MG63 (cell line): ENCODE measurements at regions not wholly inside any gene's neighbourhood (a gene's known extent, or its start where the extent isn't known, plus 50 kb on each side); places are given as distances from the start of the nearest gene placed in this dataset.

Source experiments
- DNase-seq: peaks from one replicate; pipeline ENCODE4 v3.0.0-alpha.2; 2020
- H3K27me3 ChIP-seq: fragments of 250-450 bp; sonication (Bioruptor Pico); 2 replicates; pipeline ENCODE4 v1.5.1; 2020; ENCODE audit warnings: mild to moderate bottlenecking, moderate library complexity
- H3K36me3 ChIP-seq: fragments of 250-450 bp; sonication (Bioruptor Pico); 2 replicates; pipeline ENCODE4 v1.5.1; 2020; ENCODE audit warnings: mild to moderate bottlenecking, moderate library complexity
- H3K4me3 ChIP-seq: fragments of 250-450 bp; sonication (Bioruptor Pico); 2 replicates; pipeline ENCODE4 v1.5.1; 2020; ENCODE audit warnings: mild to moderate bottlenecking, moderate library complexity
- H3K9me3 ChIP-seq: fragments of 250-450 bp; sonication (Bioruptor Pico); 2 replicates; pipeline ENCODE4 v1.5.1; 2020; ENCODE audit warnings: mild to moderate bottlenecking, moderate library complexity

- 0 out of 2 replicates have a peak, but pooled peaks cover 2% of the 10 kb centered on the region for H3K36me3 ChIP-seq
- H3K27me3 ChIP-seq, result no peaks in the 10 kb centered on the region
- H3K4me3 ChIP-seq, result no peak overlapping the region
- no peak for DNase-seq
- H3K9me3 ChIP-seq, result peaks cover 10% of the 10 kb centered on the region; the same call in 1 of the 2 replicates
These were observed 175.0 kb upstream of the NUDT4 start for GRCh38 chr12:93202688-93203087.

DNA sequence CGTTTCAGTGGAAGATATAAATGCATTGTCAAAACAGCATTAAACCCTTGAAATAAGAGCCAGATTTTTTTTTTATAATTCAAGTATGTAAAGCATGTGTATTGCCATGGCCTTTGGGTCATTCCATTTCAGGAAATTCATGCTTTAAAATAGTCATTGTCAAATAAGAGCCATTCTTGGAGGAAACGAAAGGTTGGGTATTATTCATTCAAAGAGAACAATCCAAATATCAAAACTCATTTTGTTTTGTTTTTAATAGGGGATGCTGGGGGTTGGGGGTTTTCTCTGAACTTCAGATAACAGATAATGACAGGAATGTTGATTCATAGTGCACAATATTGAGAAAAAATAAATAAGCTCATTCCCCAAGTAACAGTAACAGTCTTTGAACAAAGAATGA, 174.4 kb upstream of the NUDT4 start:
- Histone ChIP-seq H3K4me3 (no peak overlapping the region), H3K9me3 (peaks cover 10% of the 10 kb centered on the region; the same call in 1 of the 2 replicates), H3K27me3 (no peaks in the 10 kb centered on the region), H3K36me3 (0 out of 2 replicates have a peak, but pooled peaks cover 2% of the 10 kb centered on the region)
- DNase-seq, result no peak

- H3K36me3 ChIP-seq, result no peaks in the 10 kb centered on the region
- H3K27me3 ChIP-seq, result no peaks in the 10 kb centered on the region
- no peak overlapping the region for H3K4me3 ChIP-seq
- no peak for DNase-seq
- H3K9me3 ChIP-seq, result peaks cover 3% of the 10 kb centered on the region; the same call in 1 of the 2 replicates
These were observed 172.8 kb upstream of the NUDT4 start for GRCh38 chr12:93204896-93205295.

DNA sequence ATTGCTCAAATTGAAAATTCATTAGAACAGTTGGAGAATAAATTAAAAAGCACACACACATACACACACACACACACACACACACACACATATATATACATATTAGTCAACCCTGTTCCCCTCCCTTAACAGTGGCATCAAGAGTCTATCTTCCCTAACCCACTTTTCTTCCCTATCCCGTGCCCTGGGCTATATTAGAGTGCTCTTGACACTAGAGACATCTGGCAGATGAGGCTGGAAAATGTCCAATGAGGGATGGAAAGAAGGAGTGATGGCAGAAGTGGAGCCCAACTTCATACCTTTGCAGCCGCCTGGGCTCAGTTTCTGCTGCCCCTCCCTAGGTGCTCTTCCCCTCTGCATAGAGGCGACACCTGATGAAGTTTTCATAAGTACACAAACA, 172.4 kb upstream of the NUDT4 start:
- no peaks in the 10 kb centered on the region for H3K36me3 ChIP-seq
- DNase-seq, result no peak
- 0 out of 2 replicates have a peak, but pooled peaks cover 1% of the 10 kb centered on the region for H3K9me3 ChIP-seq
- H3K27me3 ChIP-seq, result no peaks in the 10 kb centered on the region
- no peak overlapping the region for H3K4me3 ChIP-seq

DNA sequence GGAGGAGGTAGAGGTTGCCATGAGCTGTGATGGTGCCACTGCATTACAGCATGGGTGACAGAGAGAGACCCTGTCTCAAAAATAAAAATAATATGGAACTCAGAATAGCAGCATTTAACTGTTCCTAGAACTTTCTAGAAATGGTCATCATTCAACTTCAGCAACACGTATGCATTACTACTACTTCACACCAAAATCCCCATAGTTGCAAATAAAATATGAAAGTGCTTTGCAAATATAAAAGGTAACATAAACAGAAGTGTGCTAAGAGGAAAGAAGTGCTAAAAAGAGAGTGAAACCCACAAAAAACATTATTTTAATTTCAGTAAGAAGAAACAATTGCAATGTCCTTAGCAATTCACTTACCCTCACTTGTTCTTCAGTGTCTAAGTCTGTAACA, 169.7 kb upstream of the NUDT4 start:
- DNase-seq, result no peak
- no peaks in the 10 kb centered on the region for H3K36me3 ChIP-seq
- H3K9me3 ChIP-seq, result 0 out of 2 replicates have a peak, but pooled peaks cover 1% of the 10 kb centered on the region
- H3K27me3 ChIP-seq, result no peaks in the 10 kb centered on the region
- no peak overlapping the region for H3K4me3 ChIP-seq

DNA sequence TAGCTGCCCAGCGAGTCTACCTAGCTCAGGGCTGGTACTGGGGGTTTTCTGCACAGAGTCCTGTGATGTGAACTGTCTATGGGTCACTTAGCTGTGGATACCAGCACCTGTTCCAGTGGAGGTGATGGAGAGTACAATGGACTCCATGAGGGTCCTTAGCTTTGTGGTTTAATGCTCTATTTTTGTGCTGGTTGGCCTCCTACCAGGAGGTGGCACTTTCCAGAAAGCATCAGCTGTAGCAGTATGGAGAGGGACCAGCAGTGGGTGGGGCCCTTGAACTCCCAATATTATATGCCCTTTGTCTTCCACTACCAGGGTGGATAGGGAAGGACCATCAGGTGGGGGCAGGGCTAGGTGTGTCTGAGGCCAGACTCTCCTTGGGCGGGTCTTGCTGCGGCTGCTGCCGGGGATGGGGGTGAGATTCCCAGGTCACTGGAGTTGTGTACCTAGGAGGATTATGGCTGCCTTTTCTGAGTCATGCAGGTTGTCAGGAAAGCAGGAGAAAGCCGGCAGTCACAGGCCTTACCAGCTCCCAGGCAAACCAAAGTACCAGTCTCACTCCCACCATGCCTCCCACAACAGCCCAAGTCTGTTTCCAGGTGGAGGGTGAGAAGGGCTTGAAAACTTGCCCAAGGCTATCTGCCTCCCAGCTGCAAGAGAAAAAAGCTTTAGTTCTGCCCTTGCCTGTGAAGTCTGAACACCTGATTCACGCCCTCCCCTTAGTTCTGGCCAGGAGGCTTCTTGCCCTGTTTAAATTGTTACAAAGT, 163.0 kb upstream of the NUDT4 start:
- no peak for DNase-seq
- 0 out of 2 replicates have a peak, but pooled peaks cover 4% of the 10 kb centered on the region for H3K9me3 ChIP-seq
- H3K36me3 ChIP-seq, result no peaks in the 10 kb centered on the region
- H3K27me3 ChIP-seq, result no peaks in the 10 kb centered on the region
- H3K4me3 ChIP-seq, result no peak overlapping the region

- Histone ChIP-seq H3K4me3 (no peak overlapping the region), H3K9me3 (0 out of 2 replicates have a peak, but pooled peaks cover 3% of the 10 kb centered on the region), H3K36me3 (no peaks in the 10 kb centered on the region), H3K27me3 (no peaks in the 10 kb centered on the region)
- DNase-seq, result no peak
These were observed 162.4 kb upstream of the NUDT4 start for GRCh38 chr12:93215290-93215678.

- no peak overlapping the region for H3K4me3 ChIP-seq
- peaks cover 11% of the 10 kb centered on the region for H3K9me3 ChIP-seq
- H3K27me3 ChIP-seq, result no peaks in the 10 kb centered on the region
- no peaks in the 10 kb centered on the region for H3K36me3 ChIP-seq
- DNase-seq, result no peak
These were observed 157.8 kb upstream of the NUDT4 start for GRCh38 chr12:93219947-93220346.

DNA sequence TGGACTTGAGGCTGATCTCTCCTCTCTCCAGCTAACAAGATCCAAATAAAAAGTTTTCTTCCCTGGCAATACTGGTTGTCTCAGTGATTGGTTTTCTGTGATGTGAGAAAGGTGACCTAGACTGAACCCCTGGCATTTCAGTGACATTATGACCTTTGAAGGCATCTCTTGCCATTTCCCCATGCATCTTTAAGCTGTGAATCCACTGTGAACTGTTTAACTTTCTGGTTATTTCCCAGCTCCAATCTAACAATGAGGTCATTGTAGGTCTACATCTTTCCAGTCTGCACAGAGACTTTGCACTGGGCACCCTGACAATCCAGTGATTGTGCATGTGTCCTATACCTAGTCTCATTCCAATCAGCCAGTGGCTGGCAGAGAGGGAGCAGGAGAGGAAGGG, 155.9 kb upstream of the NUDT4 start:
- H3K9me3 ChIP-seq, result peaks cover 9% of the 10 kb centered on the region
- H3K36me3 ChIP-seq, result no peaks in the 10 kb centered on the region
- H3K4me3 ChIP-seq, result no peak overlapping the region
- H3K27me3 ChIP-seq, result no peaks in the 10 kb centered on the region
- no peak for DNase-seq

DNA sequence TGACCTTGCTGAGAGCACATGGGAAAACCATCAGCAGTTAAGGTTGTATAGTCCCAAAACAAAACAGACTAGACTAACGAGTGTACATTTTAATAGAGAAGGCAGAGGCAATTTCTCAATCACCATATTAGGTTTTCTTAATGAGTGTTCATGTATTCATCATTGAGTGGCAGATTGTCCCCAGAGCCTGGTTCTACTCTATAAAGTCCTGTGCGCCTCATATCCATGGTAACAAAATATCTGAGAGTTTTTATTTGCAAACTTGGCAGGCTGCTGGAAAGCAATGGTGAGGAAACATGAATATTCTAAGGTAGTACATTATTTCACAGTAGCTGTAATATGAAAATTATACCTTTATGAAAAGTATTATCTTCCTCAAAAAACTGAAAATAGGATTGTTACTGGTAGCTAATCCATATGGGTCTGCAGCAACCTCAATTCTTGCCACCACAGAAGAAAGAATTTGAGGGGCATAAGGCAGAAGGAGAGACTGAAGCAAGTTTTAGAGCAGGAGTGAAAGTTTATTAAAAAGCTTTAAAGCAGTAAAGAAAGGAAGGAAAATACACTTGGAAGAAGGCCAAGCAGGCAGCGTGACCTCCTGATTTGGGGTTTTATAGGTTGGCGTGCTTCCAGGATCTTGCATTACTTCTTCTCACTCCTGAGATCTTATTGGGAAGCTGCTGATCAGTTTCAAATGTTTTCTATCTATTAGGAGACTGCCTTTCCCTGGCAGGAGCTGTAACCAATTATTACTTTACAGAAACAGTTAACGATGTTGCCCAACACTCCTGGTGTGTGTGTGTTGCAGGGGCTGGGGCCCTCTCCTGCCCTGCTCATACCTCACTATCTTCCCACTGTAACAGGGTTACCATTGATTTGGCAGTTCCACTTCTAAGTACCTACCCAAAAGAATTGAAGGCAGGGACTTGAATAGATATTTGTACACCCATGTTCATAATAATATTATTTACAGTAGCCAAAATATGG, 154.0 kb upstream of the NUDT4 start:
- Histone ChIP-seq H3K27me3 (no peaks in the 10 kb centered on the region), H3K36me3 (no peaks in the 10 kb centered on the region), H3K4me3 (no peak overlapping the region), H3K9me3 (peaks cover 16% of the 10 kb centered on the region)
- no peak for DNase-seq

- H3K27me3 ChIP-seq, result no peaks in the 10 kb centered on the region
These were observed 152.6 kb upstream of the NUDT4 start for GRCh38 chr12:93225094-93225493.

DNA sequence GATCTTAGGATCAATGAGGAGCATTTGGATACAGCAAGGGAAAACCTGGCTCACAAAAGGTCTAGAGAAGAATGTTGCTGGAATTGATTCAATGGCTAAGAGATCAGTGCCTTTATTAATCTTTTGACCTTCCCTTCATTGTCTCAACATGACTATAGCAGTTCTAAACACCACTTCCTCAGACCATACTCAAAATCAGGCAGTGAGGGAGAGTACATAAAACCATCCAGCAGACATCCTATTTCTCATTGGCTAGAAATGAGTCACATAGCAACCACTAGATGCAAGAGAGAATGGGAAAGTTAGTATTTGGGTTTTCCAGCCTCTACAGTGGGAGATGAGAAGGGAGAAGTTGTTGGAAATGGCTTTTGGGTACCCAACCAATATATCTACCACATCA, 151.4 kb upstream of the NUDT4 start:
- Histone ChIP-seq H3K4me3 (no peak overlapping the region), H3K27me3 (no peaks in the 10 kb centered on the region), H3K36me3 (no peaks in the 10 kb centered on the region), H3K9me3 (peaks cover 14% of the 10 kb centered on the region)
- no peak for DNase-seq

More at GRCh38 chr12:93225094-93225493, 152.6 kb upstream of the NUDT4 start:
- peaks cover 16% of the 10 kb centered on the region for H3K9me3 ChIP-seq
- DNase-seq, result no peak
- H3K36me3 ChIP-seq, result no peaks in the 10 kb centered on the region
- H3K4me3 ChIP-seq, result no peak overlapping the region

DNA sequence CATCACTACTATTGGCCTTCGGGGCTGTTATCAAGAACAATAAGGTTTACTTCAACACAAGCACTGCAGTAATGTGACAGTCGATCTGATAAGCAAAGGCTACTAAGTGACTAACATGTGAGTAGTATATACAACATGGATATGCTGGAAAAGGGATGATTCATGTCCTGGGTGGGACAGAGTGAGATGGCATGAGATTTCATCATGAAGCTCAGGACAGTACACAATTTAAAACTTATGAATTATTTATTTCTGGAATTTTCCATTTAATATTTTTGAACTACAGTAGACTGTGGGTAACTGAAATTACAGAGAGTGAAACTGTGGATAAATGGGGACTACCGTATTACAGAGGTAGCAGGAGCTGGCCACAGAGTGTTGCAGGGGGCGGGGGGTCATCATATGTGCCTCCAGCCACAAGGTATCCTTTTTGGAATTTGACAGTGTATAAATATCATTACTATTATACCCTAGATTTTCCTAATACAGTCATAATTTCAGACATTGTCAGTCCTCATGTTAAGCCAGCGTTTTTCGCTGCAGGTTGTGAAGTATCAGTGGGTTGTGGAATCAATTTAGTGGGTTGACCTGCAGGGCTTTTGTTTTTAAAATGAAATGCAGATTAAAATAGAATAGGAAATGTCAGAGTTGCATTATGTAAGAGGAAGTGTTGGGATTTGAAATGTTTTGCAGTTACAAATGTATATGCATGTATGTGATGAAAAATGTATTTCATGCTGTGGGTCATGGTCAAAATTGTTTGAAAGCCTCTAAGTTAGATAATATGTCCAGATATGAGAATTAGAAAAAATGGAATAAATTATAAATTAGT, 148.0 kb upstream of the NUDT4 start:
- peak; percentile 45 for DNase-seq
- Histone ChIP-seq H3K4me3 (no peak overlapping the region), H3K9me3 (peaks cover 7% of the 10 kb centered on the region), H3K27me3 (no peaks in the 10 kb centered on the region), H3K36me3 (no peaks in the 10 kb centered on the region)

DNA sequence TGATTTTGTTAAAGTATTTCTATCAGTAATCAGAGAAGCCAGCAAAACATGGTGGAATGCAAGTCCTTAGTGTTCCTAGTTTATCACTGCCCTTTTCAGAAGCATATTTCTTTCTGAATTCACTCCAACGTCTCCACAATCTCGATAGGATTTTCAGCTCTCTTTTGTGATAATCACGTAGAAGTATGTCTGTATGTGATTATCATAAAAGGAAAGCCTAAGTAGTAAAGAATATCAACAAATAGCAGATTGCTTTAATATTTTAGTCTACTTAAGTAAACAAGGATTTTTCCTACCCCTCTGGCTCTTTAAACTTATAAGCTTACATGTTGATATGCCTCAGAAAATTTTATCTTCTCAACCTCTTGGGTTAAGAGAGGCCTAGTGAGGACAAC, 147.4 kb upstream of the NUDT4 start:
- Histone ChIP-seq H3K36me3 (no peaks in the 10 kb centered on the region), H3K4me3 (no peak overlapping the region), H3K9me3 (peaks cover 7% of the 10 kb centered on the region), H3K27me3 (no peaks in the 10 kb centered on the region)
- no peak for DNase-seq

- no peak overlapping the region for H3K4me3 ChIP-seq
- H3K9me3 ChIP-seq, result peaks cover 10% of the 10 kb centered on the region
- DNase-seq, result no peak
- H3K36me3 ChIP-seq, result no peaks in the 10 kb centered on the region
- H3K27me3 ChIP-seq, result no peaks in the 10 kb centered on the region
These were observed 145.8 kb upstream of the NUDT4 start for GRCh38 chr12:93231938-93232337.

- Histone ChIP-seq H3K9me3 (peaks cover 19% of the 10 kb centered on the region), H3K4me3 (no peak overlapping the region), H3K36me3 (no peaks in the 10 kb centered on the region), H3K27me3 (no peaks in the 10 kb centered on the region)
- DNase-seq, result peak; percentile 73
These were observed 143.1 kb upstream of the NUDT4 start for GRCh38 chr12:93234641-93235040.
